ENCODE measurements at regions not wholly inside any gene's neighbourhood (a gene's known extent, or its start where the extent isn't known, plus 50 kb on each side); places are given as distances from the start of the nearest gene placed in this dataset.

DNA sequence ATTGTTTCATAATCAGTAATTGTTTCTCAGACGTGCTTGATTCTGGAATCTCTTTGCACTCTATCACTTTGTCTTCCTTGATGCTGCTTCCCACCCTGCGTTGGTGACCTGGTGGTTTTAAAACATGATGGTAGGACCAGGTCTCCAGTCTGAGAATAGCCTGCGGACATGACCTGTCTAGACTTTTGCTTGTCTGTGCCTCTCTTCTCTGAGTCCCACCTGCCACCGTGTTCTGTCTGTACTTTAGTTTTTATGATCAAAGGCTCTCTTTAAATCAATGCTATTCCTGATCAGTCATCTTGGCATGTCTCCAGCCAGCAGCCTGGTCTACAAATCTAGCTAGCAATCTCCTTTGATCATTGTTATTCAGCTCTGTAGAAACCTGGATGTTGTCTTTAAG, 933.9 kb downstream of the DIAPH3 start:
- TF ChIP-seq, protein P1, sequence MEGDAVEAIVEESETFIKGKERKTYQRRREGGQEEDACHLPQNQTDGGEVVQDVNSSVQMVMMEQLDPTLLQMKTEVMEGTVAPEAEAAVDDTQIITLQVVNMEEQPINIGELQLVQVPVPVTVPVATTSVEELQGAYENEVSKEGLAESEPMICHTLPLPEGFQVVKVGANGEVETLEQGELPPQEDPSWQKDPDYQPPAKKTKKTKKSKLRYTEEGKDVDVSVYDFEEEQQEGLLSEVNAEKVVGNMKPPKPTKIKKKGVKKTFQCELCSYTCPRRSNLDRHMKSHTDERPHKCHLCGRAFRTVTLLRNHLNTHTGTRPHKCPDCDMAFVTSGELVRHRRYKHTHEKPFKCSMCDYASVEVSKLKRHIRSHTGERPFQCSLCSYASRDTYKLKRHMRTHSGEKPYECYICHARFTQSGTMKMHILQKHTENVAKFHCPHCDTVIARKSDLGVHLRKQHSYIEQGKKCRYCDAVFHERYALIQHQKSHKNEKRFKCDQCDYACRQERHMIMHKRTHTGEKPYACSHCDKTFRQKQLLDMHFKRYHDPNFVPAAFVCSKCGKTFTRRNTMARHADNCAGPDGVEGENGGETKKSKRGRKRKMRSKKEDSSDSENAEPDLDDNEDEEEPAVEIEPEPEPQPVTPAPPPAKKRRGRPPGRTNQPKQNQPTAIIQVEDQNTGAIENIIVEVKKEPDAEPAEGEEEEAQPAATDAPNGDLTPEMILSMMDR (conservative IDR thresholded peaks at IDR 0.05; ENCODE audit: low read depth, low read length) = no peak
- H3K79me2 ChIP-seq (ENCODE audit: insufficient read depth, low read depth) = no peaks in the 10 kb centered on the region
- no peaks in the 10 kb centered on the region for H3K36me3 ChIP-seq (ENCODE audit: insufficient read depth)
- H3K9ac ChIP-seq = no peak overlapping the region
- H3K27me3 ChIP-seq (ENCODE audit: insufficient read depth, low read depth) = no peaks in the 10 kb centered on the region
- H4K20me1 ChIP-seq (ENCODE audit: insufficient read depth) = no peaks in the 10 kb centered on the region
- H2AFZ ChIP-seq (ENCODE audit: low read depth) = no peak overlapping the region
- H3K4me3 ChIP-seq (IDR thresholded peaks at IDR 0.05; ENCODE audit: insufficient read depth, low read depth, low read length) = no peak overlapping the region
- no peak overlapping the region for H3K27ac ChIP-seq
- H3K4me2 ChIP-seq = no peak overlapping the region
- no peaks in the 10 kb centered on the region for H3K4me1 ChIP-seq (ENCODE audit: low read depth, poor library complexity, severe bottlenecking)

DNA sequence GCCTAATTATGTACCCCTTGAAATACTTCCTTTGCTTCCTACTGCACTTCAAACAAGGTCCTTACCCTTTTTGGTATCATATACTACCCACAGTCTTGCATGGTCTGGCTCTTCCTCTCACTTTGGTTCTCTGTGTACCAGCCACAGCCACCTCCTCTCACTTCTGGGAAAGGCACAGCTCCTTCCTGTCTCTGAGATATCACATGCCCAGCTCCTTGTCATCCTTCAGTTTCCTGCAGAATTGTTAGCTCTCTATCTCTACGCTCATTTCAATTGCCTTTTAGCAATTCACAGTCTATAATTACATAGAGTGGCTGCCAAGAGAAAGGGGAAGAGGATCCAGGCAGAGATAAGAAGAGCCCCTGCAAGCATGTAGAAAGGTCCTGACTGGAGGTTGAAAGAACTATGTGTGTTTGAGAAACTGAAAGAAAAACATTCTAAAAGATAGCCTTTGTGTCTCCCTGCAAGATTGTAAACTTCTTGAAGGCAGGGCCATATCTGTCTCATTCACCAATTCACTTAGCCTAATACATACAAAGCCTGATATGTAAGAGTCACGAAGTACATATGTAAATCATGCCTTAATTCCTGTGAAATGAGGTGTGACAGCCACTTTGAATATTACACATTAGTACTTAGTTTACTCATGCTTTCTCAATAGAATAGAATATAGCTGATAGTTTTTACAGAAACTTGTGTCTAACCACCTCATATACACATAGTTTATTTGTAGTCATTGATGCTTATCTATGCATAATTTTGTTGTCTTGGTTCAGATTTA, 933.1 kb downstream of the DIAPH3 start:
- H3K36me3 ChIP-seq (ENCODE audit: insufficient read depth) = no peaks in the 10 kb centered on the region
- TF ChIP-seq, protein P1 (conservative IDR thresholded peaks at IDR 0.05; ENCODE audit: low read depth, low read length) = no peak

GRCh38 chr13:59236309-59236919, 927.3 kb downstream of the DIAPH3 start:
- no peaks in the 10 kb centered on the region for H4K20me1 ChIP-seq (ENCODE audit: insufficient read depth)
- H3K27ac ChIP-seq = no peak overlapping the region
- no peaks in the 10 kb centered on the region for H3K79me2 ChIP-seq (ENCODE audit: insufficient read depth, low read depth)
- H2AFZ ChIP-seq (ENCODE audit: low read depth) = no peak overlapping the region
- no peaks in the 10 kb centered on the region for H3K4me1 ChIP-seq (ENCODE audit: low read depth, poor library complexity, severe bottlenecking)
- H3K9ac ChIP-seq = no peak overlapping the region
- H3K36me3 ChIP-seq (ENCODE audit: insufficient read depth) = no peaks in the 10 kb centered on the region
- TF ChIP-seq, protein P1 (conservative IDR thresholded peaks at IDR 0.05; ENCODE audit: low read depth, low read length) = no peak
- H3K4me3 ChIP-seq (IDR thresholded peaks at IDR 0.05; ENCODE audit: insufficient read depth, low read depth, low read length) = no peak overlapping the region
- H3K27me3 ChIP-seq (ENCODE audit: insufficient read depth, low read depth) = no peaks in the 10 kb centered on the region
- no peak overlapping the region for H3K4me2 ChIP-seq

More for the DNA sequence above, 933.1 kb downstream of the DIAPH3 start:
- H3K9ac ChIP-seq = no peak overlapping the region
- no peaks in the 10 kb centered on the region for H3K79me2 ChIP-seq (ENCODE audit: insufficient read depth, low read depth)
- no peaks in the 10 kb centered on the region for H3K4me1 ChIP-seq (ENCODE audit: low read depth, poor library complexity, severe bottlenecking)
- H4K20me1 ChIP-seq (ENCODE audit: insufficient read depth) = no peaks in the 10 kb centered on the region
- H3K4me3 ChIP-seq (IDR thresholded peaks at IDR 0.05; ENCODE audit: insufficient read depth, low read depth, low read length) = no peak overlapping the region
- no peaks in the 10 kb centered on the region for H3K27me3 ChIP-seq (ENCODE audit: insufficient read depth, low read depth)
- H3K4me2 ChIP-seq = no peak overlapping the region
- no peak overlapping the region for H3K27ac ChIP-seq
- H2AFZ ChIP-seq (ENCODE audit: low read depth) = no peak overlapping the region

- H2AFZ ChIP-seq (ENCODE audit: low read depth) = no peak overlapping the region
- no peaks in the 10 kb centered on the region for H3K27me3 ChIP-seq (ENCODE audit: insufficient read depth, low read depth)
- H3K27ac ChIP-seq = no peak overlapping the region
- no peak overlapping the region for H3K9ac ChIP-seq
- no peaks in the 10 kb centered on the region for H3K4me1 ChIP-seq (ENCODE audit: low read depth, poor library complexity, severe bottlenecking)
- no peaks in the 10 kb centered on the region for H3K79me2 ChIP-seq (ENCODE audit: insufficient read depth, low read depth)
- H3K4me2 ChIP-seq = no peak overlapping the region
- TF ChIP-seq, protein P1 (conservative IDR thresholded peaks at IDR 0.05; ENCODE audit: low read depth, low read length) = no peak
- no peak overlapping the region for H3K4me3 ChIP-seq (IDR thresholded peaks at IDR 0.05; ENCODE audit: insufficient read depth, low read depth, low read length)
- H4K20me1 ChIP-seq (ENCODE audit: insufficient read depth) = no peaks in the 10 kb centered on the region
- H3K36me3 ChIP-seq (ENCODE audit: insufficient read depth) = no peaks in the 10 kb centered on the region
Observed at GRCh38 chr13:59236944-59237343, 926.8 kb downstream of the DIAPH3 start.
